ENCODE measurements at regions not wholly inside any gene's neighbourhood (a gene's known extent, or its start where the extent isn't known, plus 50 kb on each side); places are given as distances from the start of the nearest gene placed in this dataset.
"Not testable (repeated sequence)": the region's sequence is repeated elsewhere in the genome, so short reads cannot be mapped to it uniquely, and the experiment has no call there.

- no peak for DNase-seq
These were observed 128.8 kb downstream of the TEX36 start for GRCh38 chr10:125554016-125554703.

GRCh38 chr10:125553091-125553490 is 129.9 kb downstream of the TEX36 start:
- DNase-seq: no peak

- no peak for DNase-seq
These were observed 131.7 kb downstream of the TEX36 start for GRCh38 chr10:125551247-125551646.

DNA sequence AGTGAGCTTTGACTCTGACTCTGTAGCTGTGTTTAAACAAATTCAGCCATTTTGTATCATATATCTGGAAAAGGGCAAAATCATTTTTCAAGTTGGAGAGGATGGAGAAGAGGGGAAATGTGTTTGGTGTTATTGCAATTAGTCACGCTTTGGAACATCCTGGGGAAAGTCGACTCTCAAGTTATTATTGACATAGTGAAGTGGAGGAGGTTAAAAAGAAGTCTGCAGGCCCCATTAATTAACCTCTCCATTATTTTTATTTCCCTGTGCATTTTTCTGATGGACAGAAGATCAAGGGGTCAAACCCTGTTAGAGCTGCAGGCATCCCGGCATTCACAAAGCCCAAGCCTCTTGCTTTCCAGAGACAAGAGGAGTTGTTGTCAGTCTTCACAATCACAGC is 132.6 kb downstream of the TEX36 start:
- DNase-seq: no peak

GRCh38 chr10:125549653-125550052 is 133.3 kb downstream of the TEX36 start:
- no peak for DNase-seq

DNA sequence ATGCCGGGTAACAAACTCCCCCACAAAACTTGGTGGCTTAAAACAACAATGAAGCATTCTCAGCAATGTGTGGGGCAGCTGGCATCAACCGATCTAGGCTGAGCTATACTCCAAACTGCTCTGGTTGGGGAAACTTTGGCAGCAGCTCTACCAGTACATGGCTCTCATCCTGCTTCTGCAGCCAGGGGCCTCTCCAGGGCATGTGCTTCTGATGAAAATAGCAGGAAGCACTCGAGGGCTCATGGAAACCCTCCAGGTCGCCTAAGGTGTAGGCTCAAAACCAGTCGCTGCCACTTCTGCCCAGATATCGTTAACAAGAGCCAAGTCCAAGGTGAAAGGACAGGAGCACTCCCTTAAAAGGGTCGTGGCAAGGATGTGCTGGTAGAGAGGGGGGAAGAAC is 134.1 kb downstream of the TEX36 start:
- no peak for DNase-seq

- DNase-seq: no peak
These were observed 134.6 kb downstream of the TEX36 start for GRCh38 chr10:125548356-125548755.

- DNase-seq: no peak
These were observed 135.8 kb downstream of the TEX36 start for GRCh38 chr10:125547010-125547650.

DNA sequence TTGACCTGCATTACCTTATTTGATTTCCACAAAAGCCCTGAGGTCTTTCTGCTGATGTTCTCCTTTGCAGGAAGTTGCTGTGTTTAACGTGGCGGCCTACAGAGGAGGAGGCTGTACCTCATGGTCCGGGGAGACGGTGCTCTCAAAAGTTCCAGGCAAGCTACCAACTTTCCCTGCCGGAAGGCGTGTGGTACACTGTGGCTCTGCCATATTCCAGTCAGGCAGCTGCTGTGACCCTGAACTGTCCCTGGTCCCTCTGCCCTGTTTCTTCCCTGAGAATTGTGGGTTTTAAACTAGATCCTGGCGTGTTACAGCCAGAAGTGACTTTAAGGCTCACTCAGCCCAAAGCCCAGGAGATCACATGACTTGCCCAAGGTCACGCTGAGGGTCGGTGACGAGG is 139.2 kb downstream of the TEX36 start:
- DNase-seq: no peak

DNA sequence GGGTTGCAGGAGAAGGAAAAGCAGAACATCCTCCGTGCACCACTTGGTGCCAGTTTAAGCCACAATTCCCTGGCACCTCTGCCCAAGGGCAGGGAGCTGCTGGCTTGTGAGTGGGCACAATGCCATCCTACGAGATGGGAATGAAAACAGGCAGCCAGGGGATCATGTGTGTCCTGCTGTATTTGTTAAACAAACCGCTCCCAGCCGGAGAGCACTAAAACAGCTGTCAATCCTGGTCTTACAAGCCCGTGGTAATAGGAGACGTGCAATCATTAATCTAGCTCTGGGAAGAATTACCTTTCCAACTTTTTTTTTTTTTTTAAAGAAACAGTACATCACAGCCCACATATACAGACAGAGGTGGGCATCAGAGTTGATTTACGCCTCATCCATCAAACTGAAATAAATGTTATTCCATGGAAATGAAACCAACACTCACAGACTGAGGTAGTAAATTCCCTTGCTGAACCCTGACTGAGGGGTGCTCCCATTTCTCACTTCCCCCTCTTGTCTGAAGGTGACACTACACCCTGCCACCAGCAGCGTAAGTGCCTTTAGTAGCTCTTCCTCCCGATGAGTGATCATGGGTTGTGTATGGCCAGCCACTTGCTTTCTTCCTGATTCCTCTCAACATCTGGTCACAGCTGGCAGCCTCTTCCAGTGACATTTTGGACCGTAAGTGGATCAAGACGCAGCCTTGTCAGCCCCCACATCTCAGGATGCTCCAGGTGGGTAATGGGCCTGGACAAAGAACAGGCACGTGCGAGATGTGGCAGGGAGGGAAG is 143.8 kb downstream of the TEX36 start:
- peak; percentile 85 for DNase-seq

- no peak for DNase-seq
These were observed 146.7 kb downstream of the TEX36 start for GRCh38 chr10:125536236-125536635.

DNA sequence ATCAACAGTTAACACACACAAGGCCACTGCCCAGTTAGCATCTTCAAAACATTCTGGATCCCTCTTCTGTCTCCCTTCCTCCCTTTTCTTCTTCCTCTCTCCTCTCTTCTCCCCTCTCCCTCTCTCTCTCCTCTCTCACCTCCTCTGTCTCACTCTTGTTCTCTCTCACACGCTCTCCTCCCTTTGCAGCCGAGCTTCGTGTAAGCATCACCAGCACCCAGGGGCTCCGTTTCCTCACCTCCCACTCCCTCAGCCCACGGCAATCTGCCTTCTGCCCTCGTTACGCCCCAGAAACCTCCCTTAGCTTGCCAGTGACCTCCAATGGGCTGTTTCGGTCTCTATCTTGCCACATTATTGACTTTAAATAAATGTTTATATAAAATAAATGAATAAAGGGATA is 147.4 kb downstream of the TEX36 start:
- no peak for DNase-seq

GRCh38 chr10:125534515-125534914 is 148.4 kb downstream of the TEX36 start:
- no peak for DNase-seq

- DNase-seq: no peak
These were observed 149.1 kb downstream of the TEX36 start for GRCh38 chr10:125533866-125534265.

GRCh38 chr10:125531465-125531864 is 151.5 kb downstream of the TEX36 start:
- peak; percentile 53 for DNase-seq

DNA sequence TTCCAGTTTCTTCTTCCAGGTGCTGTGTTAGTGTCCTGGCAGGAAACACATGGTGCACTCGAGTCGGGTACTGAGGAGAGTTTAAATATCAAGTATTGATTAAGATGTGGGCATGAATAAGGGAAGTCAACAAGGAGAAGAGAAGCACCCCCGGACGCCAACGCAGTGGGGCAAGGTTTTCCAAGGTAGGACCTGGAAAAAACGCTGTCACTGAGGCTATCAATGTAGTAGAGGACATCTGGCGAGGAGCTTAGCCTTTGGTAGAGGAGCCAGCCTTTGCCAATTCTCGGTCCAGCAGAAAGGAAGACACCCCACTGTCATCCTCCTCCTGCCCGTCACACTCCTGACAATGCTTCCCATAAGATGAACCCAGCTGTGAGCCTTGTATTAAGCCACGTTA is 159.6 kb downstream of the TEX36 start:
- no peak for DNase-seq

DNA sequence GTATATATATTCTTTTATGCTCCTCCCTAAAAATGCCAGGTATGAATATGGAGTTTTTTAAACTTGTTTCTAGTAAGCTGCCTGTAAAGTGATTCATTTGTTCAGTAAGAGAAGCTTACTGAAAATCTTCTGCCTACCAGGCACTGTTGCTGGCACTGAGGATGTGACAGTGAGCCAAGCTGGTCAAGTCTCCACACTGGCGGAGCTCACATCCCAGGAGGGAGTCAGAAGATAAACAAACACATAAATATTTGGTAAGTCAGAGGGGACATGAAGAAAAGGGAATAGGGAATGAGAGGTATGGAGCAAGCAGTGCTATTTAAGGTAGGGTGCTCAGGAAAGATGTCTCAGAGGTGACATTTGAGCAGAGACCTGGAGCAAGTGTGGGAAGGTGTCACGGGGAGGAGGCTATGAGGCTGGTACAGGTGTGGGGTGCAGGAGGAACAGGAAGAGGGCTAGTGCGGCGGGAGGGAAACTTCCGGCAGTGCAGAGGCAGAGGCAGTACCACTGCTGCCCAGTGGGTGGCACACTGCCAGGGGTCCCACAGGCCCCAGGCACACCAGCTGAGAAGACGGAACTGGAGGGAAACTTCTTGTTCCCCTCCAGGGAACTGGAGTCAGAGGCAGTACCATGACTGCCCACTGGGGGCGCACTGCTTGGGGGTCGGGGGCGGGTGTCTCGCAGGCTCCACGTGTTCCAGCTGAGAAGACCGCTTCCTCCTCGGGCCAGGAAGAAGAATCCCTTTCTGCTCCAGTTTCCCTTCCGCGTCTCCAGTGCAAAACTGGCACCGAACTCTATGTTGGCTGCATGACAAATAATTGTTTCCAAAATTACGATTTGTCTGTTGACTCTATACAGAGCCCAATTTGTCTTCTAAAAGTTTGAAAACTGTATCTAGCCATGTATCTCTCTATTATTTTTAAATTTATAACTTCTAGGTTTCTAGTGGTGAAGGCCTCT is 161.0 kb downstream of the TEX36 start:
- DNase-seq: no peak

DNA sequence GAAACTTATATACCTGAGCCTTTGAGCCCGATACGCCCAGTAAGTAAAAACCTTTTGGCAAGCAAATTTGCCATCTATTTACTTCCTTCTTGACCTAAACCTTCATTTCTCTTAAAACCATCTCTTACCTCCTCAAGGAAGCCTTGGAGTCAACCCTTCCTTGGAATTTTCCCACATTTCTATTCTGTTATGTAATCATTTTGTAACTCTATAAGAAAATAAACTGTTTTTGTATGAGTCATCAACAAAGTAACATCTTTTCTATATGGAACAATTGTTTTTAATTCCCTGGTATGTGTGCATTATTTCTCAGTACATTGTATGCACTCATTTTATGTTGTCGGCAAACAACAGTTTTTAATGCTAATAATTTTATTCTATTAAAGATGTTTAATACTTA is 162.0 kb downstream of the TEX36 start:
- DNase-seq: no peak

DNA sequence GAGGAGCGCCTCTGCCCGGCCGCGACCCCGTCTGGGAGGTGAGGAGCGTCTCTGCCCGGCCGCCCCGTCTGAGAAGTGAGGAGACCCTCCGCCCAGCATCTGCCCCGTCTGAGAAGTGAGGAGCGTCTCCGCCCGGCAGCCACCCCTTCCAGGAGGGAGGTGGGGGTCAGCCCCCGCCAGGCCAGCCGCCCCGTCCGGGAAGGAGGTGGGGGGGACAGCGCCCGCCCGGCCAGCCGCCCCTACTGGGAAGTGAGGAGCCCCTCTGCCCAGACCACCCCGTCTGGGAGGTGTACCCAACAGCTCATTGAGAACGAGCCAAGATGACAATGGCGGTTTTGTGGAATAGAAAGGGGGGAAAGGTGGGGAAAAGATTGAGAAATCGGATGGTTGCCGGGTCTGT is 164.6 kb downstream of the TEX36 start:
- DNase-seq: not testable (repeated sequence)

DNA sequence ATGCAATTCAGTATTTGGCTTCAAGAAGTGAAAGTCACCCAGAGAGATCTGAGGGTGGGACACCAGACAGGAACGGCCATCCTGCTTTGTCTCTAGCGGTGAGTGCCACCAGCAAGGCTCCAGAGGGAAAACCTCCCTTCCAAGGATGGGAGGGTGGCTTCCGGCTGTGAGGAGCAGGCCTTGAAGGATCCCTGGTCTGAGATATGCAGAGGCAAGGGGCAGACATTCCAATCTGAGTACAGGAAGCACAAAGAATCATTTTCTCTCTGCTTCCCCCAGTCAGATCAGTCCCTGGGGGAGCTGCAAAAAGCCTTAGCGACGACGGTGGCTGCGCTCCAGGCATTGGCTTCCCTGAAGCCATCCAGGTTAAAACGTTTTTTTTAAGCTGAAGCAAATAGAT is 167.4 kb downstream of the TEX36 start:
- no peak for DNase-seq

- no peak for DNase-seq
These were observed 168.5 kb downstream of the TEX36 start for GRCh38 chr10:125514206-125515162.

All from NCI-H1092 treated with DMSO at 0.1 percent for 48 hours (cell line).